CD4-positive, alpha-beta T cell (primary cell): ENCODE measurements at regions not wholly inside any gene's neighbourhood (a gene's known extent, or its start where the extent isn't known, plus 50 kb on each side); places are given as distances from the start of the nearest gene placed in this dataset.

Experiments
- ATAC-seq: fragments of 200-7000 bp; cut with Tn5 transposase; one replicate; pipeline ENCODE4 v1.10.0; 2022; ENCODE audit warnings: mild to moderate bottlenecking; ENCODE audit not compliant: poor library complexity
- CTCF ChIA-PET: fragments of 350-600 bp; sonication (Branson Sonifier 250); formaldehyde crosslinking; loops from one replicate; lab custom pipeline; 2021; ENCODE audit warnings: antibody characterized with exemption, inconsistent platforms; lab: Charles Lee
- POLR2A ChIA-PET: fragments of 350-600 bp; sonication (Branson Sonifier 250); formaldehyde crosslinking; loops from one replicate; lab custom pipeline; 2021; ENCODE audit warnings: antibody characterized with exemption, inconsistent platforms; lab: Charles Lee
- DNase-seq, 14 experiments: peaks; one replicate each; pipeline ENCODE4 v3.0.0-alpha.2; 2013 to 2020; ENCODE audit warnings: mixed read lengths in 2 of 14
- H3K27ac ChIP-seq, 2 donors: one replicate each; pipeline versions ENCODE4 v1.5.1 to v1.7.0; 2013; ENCODE audit warnings: low read length in 2 of 2, low read depth in 1 of 2, mild to moderate bottlenecking in 1 of 2
- H3K27me3 ChIP-seq, 2 experiments: 1 replicate in 1 of 2; 2 replicates in 1 of 2; pipeline versions ENCODE4 v1.6.1 to v1.7.0; 2013; ENCODE audit warnings: low read length in 2 of 2, control low read depth in 1 of 2, mild to moderate bottlenecking in 1 of 2, moderate library complexity in 1 of 2; ENCODE audit not compliant: insufficient read depth in 2 of 2, control insufficient read depth in 1 of 2
- H3K36me3 ChIP-seq: one replicate; pipeline ENCODE4 v1.6.1; 2013; ENCODE audit warnings: low read length, control low read depth; ENCODE audit not compliant: insufficient read depth
- H3K4me1 ChIP-seq: one replicate; pipeline ENCODE4 v1.6.1; 2013; ENCODE audit warnings: low read length, control low read depth; ENCODE audit not compliant: insufficient read depth
- H3K4me3 ChIP-seq: one replicate; pipeline ENCODE4 v1.5.1; 2013; ENCODE audit warnings: mild to moderate bottlenecking, low read length, moderate library complexity
- H3K9me3 ChIP-seq, 2 experiments: 1 replicate in 1 of 2; 2 replicates in 1 of 2; pipeline versions ENCODE4 v1.6.1 to v1.7.0; 2013; ENCODE audit warnings: low read length in 2 of 2, mild to moderate bottlenecking in 2 of 2, control low read depth in 1 of 2, moderate library complexity in 1 of 2; ENCODE audit not compliant: control insufficient read depth in 1 of 2, insufficient read depth in 1 of 2
- H3K27ac Mint-ChIP-seq: one replicate; pipeline ENCODE4 v1.8.0; 2020; ENCODE audit warnings: mixed read lengths
- H3K27me3 Mint-ChIP-seq: one replicate; pipeline ENCODE4 v1.8.0; 2021; ENCODE audit warnings: mixed read lengths
- H3K36me3 Mint-ChIP-seq: one replicate; pipeline ENCODE4 v1.8.0; 2021; ENCODE audit warnings: low read depth, mixed read lengths
- H3K4me1 Mint-ChIP-seq: one replicate; pipeline ENCODE4 v1.8.0; 2021; ENCODE audit warnings: low read depth, mixed read lengths
- H3K4me3 Mint-ChIP-seq: one replicate; pipeline ENCODE4 v1.8.0; 2020; ENCODE audit warnings: mild to moderate bottlenecking, mixed read lengths
- H3K9me3 Mint-ChIP-seq: one replicate; pipeline ENCODE4 v1.8.0; 2020; ENCODE audit warnings: mixed read lengths
- intact Hi-C, 2 experiments: fragments of 100-400 bp; cut with DNase I in 1 of 2; cut with micrococcal nuclease in 1 of 2; formaldehyde crosslinking; loops; one replicate each; pipeline versions ENCODE4 v1.15.1 to v1.9.0; 2023 to 2025; cut with DNase I, micrococcal nuclease
- TF ChIP-seq, protein P1 (sequence below): fragments of 200-600 bp; IDR thresholded peaks from one replicate; pipeline ENCODE4 v1.8.0; 2022; ENCODE audit warnings: antibody characterized with exemption, mild to moderate bottlenecking

DNA sequence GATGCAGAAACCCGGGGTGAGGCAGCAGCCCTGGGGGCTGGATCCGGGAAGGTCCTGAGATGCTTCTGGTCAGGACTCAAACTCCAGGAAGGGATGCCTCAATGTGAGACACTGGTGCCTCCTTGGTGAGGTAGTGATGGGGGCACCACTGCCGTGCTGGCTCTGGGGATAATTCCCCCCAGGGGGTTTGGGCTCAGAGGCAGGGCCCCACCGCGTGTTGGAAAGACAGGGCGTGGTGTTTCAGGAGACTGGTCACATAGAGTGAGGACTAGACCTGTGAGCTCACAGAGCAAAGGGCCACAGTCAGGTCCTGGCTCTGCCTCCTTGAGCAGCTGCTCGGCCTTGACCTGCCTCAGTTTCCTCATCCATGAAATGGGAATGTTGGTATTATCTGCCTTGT lies 361.9 kb downstream of the GLRX3 start:
- ChIA-PET POLR2A (no interaction called here), CTCF (no interaction called here)
- Mint-ChIP-seq H3K4me3 (no peak overlapping the region), H3K27me3 (peaks cover 9% of the 10 kb centered on the region), H3K27ac (no peak overlapping the region), H3K9me3 (peaks cover 5% of the 10 kb centered on the region), H3K4me1 (no peaks in the 10 kb centered on the region), H3K36me3 (no peaks in the 10 kb centered on the region)
- Histone ChIP-seq H3K4me3 (no peak overlapping the region), H3K27ac (no peak overlapping the region), H3K36me3 (no peaks in the 10 kb centered on the region), H3K4me1 (no peaks in the 10 kb centered on the region), H3K27me3 (no peaks in the 10 kb centered on the region), H3K9me3 (peaks cover 0 to 45% of the 10 kb centered on the region in 2 experiments)
- DNase-seq = peak in 1 of 14 experiments; percentile 4
- ATAC-seq = no peak
- intact Hi-C loops = no loop called here
- TF ChIP-seq, protein P1, sequence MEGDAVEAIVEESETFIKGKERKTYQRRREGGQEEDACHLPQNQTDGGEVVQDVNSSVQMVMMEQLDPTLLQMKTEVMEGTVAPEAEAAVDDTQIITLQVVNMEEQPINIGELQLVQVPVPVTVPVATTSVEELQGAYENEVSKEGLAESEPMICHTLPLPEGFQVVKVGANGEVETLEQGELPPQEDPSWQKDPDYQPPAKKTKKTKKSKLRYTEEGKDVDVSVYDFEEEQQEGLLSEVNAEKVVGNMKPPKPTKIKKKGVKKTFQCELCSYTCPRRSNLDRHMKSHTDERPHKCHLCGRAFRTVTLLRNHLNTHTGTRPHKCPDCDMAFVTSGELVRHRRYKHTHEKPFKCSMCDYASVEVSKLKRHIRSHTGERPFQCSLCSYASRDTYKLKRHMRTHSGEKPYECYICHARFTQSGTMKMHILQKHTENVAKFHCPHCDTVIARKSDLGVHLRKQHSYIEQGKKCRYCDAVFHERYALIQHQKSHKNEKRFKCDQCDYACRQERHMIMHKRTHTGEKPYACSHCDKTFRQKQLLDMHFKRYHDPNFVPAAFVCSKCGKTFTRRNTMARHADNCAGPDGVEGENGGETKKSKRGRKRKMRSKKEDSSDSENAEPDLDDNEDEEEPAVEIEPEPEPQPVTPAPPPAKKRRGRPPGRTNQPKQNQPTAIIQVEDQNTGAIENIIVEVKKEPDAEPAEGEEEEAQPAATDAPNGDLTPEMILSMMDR = no peak

DNA sequence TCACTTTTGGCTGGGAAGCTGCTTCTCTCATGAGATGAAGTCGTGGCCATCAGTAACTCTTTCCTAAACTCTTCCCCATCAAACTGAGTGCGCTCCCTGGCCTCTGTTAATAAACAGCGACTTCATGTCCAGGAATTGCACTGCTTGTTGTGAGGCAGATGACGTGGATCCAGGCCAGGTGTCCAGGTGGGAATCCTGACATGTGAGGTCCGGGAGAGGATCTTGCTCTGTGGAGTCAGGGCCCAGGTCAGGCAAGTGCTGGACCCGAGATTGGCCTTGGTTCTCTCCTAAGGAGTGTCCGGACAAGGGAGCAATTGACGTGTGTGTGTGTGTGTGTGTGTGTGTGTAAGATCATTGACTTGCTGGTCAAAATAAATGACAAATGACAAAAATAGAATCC lies 362.7 kb downstream of the GLRX3 start:
- Mint-ChIP-seq H3K27ac (no peak overlapping the region), H3K36me3 (no peaks in the 10 kb centered on the region), H3K27me3 (peaks cover 9% of the 10 kb centered on the region), H3K9me3 (peaks cover 5% of the 10 kb centered on the region), H3K4me3 (no peak overlapping the region), H3K4me1 (no peaks in the 10 kb centered on the region)
- ChIA-PET CTCF (no interaction called here), POLR2A (no interaction called here)
- DNase-seq (peak in 1 of 14 experiments; percentile 12), ATAC-seq (no peak)
- intact Hi-C loops = no loop called here
- TF ChIP-seq, protein P1 = no peak
- H3K27ac ChIP-seq = no peak overlapping the region
- no peak overlapping the region for H3K4me3 ChIP-seq
- H3K9me3 ChIP-seq = peaks cover 0 to 43% of the 10 kb centered on the region in 2 experiments
- H3K27me3 ChIP-seq = no peaks in the 10 kb centered on the region
- H3K4me1 ChIP-seq = no peaks in the 10 kb centered on the region
- no peaks in the 10 kb centered on the region for H3K36me3 ChIP-seq

DNA sequence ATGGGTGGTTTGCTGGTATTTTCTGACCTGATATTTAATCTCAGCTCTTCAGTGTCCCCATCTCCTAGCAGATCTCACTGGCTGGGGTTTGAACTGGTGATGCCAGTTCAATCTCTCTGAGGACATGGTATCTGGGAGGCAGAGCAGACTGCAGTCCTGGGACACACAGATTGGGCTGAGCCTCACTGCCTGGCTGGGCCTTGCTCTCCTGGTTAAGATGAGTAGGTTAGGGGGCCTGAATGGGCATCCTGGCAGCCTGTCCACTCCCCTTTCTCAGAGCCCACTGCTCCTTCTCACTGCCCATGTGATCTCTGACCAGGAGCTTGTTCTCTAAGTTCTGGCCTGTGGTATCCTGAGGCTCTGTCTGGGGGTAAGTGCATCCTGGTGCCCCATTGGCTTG lies 363.4 kb downstream of the GLRX3 start:
- H3K27me3 ChIP-seq = no peaks in the 10 kb centered on the region
- Mint-ChIP-seq H3K4me3 (no peak overlapping the region), H3K9me3 (peaks cover 5% of the 10 kb centered on the region), H3K36me3 (no peaks in the 10 kb centered on the region), H3K27me3 (peaks cover 6% of the 10 kb centered on the region), H3K27ac (no peak overlapping the region), H3K4me1 (no peaks in the 10 kb centered on the region)
- H3K36me3 ChIP-seq = no peaks in the 10 kb centered on the region
- no peak overlapping the region for H3K27ac ChIP-seq
- H3K9me3 ChIP-seq = peaks cover 0 to 43% of the 10 kb centered on the region in 2 experiments
- ChIA-PET CTCF (no interaction called here), POLR2A (no interaction called here)
- intact Hi-C loops = no loop called here
- DNase-seq (peak in 1 of 14 experiments; percentile 10), ATAC-seq (no peak)
- no peak overlapping the region for H3K4me3 ChIP-seq
- no peaks in the 10 kb centered on the region for H3K4me1 ChIP-seq
- TF ChIP-seq, protein P1 = no peak
